ENCODE measurements at regions not wholly inside any gene's neighbourhood (a gene's known extent, or its start where the extent isn't known, plus 50 kb on each side); places are given as distances from the start of the nearest gene placed in this dataset.
"Not testable (repeated sequence)": the region's sequence is repeated elsewhere in the genome, so short reads cannot be mapped to it uniquely, and the experiment has no call there.

DNA sequence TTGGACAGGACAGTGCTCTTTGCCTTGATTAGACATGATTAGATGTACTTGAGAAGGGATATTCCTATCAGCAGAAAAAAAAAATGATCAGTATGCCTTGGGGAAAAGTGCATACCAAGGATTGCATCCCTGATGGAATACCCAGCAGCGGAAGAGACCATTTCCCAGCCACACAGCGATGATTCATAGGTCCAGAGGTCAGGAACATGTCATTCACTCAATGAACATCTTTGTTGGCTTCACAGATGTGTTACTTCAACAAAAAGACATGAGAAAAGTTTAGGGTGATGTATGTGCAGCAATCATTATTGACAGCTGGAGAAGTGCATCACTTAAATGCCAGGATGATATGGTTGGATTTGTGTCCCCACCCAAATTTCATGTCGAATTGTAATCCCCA, 293.5 kb downstream of the ZNF674 start:
- intact Hi-C loops (cut with DNase I): no loop called here
- DNase-seq (no peak), ATAC-seq (no peak)

DNA sequence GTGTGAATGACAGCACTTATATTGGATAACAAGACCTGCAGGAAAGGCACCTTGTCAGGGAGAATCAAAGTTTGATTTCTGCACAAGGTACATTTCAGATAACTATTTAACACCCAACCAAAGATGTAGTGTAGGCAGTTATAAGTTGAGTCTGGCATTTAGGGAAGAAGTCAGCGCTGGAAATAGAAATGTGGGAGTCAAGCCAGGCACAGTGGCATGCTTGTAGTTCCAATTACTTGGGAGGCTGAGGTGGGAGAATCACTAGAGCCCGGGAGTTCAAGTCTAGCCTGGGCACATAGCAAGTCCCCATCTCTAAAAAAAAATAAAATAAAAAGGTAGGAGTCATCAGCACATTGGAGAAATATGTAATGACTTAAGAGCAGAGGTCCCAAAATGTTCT, 295.1 kb downstream of the ZNF674 start:
- intact Hi-C loops (cut with DNase I): no loop called here
- ATAC-seq (no peak), DNase-seq (no peak)

DNA sequence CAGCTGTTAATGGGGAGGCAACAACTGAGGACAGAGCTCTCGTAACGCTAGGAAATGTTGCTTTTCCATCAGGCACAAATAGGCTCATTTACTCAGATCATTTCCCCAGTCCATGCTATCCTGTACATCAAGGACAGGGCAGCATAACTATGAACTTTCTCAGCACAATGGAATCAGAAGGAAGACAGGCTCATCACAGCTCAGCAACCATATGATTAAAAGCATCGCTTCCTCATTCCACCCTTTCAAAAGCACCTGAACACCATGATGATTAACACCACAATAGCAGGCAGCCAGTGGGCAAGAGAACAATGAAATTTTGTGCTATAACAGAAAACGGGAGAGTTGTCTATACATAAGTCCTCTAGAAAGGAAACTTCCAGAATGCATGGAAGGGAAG, 297.8 kb downstream of the ZNF674 start:
- ATAC-seq: no peak
- no peak for DNase-seq
- intact Hi-C loops (cut with DNase I): no loop called here

DNA sequence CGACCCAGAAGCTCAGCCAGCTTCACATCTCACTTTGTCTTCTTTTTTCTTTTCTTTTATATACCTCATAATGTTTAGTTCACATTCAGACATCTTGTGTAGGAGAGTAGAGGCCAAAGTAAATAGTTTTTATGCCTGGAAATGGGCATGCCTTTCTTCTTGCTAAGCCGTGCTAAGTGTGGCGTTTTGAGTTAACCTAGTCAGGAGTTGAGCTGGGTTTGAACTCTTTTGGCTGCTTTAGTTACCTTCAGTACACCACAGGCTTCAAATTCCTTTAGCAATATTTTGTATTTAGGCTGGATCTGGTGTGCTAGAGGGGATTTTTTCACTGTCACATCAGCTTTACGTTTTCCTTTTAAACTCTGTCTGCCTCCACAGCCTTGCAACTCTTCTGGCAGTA, 300.8 kb downstream of the ZNF674 start:
- intact Hi-C loops (cut with DNase I): no loop called here
- ATAC-seq (no peak), DNase-seq (no peak)

DNA sequence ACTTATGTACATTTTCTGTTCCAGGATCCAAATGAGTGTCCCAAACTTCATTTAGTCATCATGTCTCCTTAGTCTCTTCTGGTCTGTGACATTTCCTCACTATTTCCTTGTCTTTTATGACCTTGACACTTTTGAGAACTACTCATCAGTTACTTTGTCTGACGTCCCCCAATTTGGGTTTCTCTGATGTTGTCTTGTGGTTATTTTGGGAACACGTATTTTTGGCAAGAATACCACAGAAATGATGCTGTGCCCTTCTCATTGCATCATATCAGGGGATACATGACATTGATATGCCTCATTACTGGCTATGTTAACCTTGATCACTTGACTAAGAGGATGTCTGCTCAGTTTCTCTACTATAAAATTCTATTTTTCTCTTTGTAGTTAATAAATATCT, 308.8 kb downstream of the ZNF674 start:
- DNase-seq (no peak), ATAC-seq (no peak)
- intact Hi-C loops (cut with DNase I): no loop called here

DNA sequence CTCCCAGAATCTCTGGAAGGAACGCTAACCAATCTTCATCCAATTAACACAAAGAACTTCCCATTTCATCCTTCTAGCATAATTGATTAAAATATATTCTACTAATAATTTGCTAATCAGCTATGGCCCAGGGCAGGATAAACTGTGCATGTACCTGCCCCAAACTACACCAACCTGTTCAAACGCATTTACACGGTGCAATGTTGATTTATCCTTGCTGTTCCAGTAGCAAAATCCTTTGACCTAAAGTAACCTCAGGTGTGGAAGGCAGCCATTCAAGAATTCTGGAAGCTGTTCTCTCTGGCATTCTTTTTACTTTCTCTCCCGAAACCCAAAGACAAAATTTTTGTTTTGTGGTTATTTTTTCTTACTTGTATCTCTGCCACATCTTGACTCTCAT, 309.4 kb downstream of the ZNF674 start:
- intact Hi-C loops (cut with DNase I): no loop called here
- no peak for DNase-seq

DNA sequence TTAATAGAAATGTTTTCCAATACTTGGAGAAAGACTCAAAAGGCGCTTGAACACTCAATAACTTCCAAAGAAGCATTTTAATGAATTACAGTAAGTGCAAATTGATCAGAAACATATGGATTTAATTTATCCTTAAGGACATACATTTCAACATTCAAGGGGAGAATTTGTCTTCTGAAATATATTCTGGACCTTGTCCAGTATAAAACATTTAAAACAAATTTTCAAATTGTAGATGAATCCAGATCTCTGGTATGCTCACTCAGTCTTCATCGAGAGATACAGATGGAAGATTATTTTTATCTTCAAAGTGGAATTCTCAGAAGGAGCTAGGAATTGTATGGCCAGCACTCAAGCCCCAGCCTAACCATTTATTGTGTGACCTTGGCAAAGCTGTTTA, 310.4 kb downstream of the ZNF674 start:
- intact Hi-C loops (cut with DNase I): no loop called here
- no peak for ATAC-seq

More for the DNA sequence above, 309.4 kb downstream of the ZNF674 start:
- no peak for ATAC-seq

DNA sequence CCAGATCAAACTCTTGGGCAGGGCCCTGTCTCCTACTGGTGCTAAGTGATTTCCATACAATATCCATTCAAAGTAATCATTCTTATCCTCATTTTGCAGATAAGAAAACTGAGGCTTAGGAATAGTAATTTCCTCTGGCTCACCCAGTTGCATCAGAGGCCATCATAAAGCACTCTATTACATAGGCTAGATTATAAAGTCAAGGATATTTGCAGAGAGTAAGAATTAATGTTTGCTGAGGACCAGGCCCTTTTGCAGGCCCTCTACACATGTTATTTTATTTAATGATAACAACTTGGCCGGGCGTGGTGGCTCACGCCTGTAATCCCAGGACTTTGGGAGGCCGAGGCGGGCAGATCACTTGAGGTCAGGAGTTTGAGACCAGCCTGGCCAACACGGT, 316.8 kb downstream of the ZNF674 start:
- intact Hi-C loops (cut with DNase I): no loop called here
- ATAC-seq (no peak), DNase-seq (no peak)

More for the DNA sequence above, 310.4 kb downstream of the ZNF674 start:
- no peak for DNase-seq

DNA sequence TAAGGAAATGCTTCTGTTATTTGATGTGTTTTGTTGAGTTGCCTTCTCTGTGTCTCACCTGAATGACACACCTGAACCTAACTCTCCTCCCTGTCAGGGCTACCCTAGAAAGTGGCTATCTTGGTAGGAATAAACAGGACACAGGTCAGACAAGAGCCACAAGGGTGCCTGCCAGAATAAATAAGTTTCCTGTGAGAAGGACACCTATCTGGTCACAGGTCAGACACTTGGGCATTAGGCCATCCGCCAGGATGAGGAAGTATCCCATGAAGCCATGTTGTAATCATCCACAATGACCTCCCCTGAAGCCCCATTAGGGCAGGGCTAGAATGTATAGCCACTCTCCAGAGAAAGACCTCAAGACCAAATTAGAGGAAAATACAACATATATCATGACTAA, 318.8 kb downstream of the ZNF674 start:
- intact Hi-C loops (cut with DNase I): no loop called here
- ATAC-seq: no peak
- no peak for DNase-seq

DNA sequence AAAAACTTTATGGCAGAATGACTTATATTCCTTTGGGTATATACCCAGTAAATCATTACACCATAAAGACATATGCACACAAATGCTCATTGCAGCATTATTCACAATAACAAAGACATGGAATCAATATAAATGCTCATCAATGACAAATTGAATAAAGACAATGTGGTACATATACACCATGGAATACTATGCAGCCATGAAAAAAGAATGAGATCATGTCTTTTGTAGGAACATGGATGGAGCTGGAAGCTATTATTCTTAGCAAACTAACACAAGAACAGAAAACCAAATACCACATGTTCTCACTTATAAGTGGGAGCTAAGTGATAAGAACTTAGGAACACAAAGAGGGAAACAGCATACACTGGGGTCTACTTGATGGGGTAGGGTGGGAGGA, 321.7 kb downstream of the ZNF674 start:
- ATAC-seq; DNase-seq; intact Hi-C loops (cut with DNase I): not testable (repeated sequence)

DNA sequence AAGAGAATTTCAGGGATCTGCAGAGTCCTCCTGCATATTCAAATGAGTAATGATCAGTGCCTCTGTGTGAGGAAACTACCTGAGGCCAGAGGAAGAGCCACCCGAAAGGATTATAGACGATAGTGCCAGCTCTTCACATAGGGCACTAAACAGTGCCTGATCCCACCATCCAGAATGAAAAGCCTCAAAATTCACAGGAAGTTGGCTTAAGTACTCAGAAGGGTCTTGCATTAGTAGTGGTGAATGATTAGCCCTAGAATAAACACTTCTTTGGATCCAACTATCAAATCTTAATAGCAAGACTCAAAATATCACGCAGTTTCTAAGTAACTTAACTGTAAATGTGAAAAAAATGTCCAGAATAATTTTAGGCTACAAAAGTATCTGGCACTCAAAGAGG, 324.4 kb downstream of the ZNF674 start:
- no peak for DNase-seq
- intact Hi-C loops (cut with DNase I): no loop called here
- ATAC-seq: no peak

DNA sequence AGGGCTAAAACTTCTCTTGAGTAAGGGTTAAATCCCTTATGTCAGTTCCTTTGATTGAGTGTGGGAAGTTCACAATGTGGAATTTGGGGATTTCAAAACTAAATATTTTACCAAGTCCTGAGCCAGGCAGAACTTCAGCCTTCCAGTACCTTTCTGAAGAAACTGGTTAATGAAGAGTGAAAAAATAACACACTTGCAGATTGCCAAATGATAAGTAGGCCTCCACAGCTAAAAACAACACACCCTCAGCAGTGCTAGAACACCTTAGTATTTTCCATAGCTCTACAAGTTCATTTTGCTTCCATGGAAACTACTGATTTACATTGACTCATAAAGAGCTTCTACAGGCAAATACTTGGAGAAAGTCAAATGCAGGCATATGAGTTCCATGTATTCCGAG, 326.8 kb downstream of the ZNF674 start:
- DNase-seq (no peak), ATAC-seq (no peak)
- intact Hi-C loops (cut with DNase I): no loop called here

DNA sequence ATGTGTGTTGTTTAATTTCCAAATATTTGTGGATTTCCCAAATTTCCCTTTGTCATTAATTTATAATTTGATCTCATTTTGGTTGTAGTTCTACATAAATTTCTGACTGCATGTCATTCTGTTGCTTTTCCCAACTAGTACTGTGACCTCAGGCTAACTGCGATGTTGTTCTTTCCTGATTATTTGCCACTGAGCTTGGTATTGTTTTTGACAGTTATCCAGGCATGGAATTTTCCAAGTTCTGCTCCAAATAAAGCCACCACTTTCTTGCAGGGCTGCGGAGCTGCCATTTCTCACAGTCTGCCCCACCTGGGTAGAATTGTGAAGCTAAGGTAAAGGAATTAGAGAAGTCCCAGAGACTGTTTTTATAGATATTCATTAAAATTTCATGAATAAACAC, 328.8 kb downstream of the ZNF674 start:
- ATAC-seq (no peak), DNase-seq (no peak)
- intact Hi-C loops (cut with DNase I): no loop called here

DNA sequence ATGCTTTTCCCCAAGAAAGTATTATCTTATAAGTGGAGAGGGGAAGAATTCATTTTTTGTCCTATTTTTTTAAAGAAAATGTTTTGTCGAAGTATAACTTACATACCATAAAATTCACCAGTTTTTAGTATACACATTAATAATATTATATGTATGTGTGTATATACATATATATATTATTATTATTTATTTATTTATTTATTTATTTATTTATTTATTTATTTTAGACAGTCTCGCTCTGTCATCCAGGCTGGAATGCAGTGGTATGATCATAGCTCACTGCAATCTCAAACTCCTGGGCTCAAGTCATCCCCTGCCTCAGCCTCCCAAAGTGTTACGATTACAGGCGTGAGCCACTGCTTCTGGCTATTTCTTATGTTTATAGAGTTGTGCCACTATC, 334.1 kb downstream of the ZNF674 start:
- no peak for ATAC-seq
- intact Hi-C loops (cut with DNase I): no loop called here

DNA sequence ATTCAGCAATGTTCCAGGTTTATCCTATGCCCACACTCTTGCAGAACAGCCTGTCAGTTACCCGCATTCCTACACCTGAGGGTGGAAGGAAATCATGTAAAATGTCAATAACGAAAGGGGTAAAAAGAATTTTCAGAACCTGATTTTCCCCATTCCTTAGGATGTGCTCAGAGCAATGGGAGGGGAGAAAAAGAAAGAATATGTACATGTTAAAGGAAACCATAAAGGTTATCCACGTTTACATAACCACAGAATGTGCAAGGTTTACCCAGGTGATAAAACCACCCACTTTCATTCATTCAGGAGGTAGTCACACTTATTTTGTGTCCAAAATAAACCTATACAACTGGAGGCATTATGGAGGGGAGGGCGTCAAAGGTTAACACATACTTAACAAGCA, 335.5 kb downstream of the ZNF674 start:
- intact Hi-C loops (cut with DNase I): no loop called here
- DNase-seq: no peak
- ATAC-seq: no peak

More for the DNA sequence above, 334.1 kb downstream of the ZNF674 start:
- no peak for DNase-seq

DNA sequence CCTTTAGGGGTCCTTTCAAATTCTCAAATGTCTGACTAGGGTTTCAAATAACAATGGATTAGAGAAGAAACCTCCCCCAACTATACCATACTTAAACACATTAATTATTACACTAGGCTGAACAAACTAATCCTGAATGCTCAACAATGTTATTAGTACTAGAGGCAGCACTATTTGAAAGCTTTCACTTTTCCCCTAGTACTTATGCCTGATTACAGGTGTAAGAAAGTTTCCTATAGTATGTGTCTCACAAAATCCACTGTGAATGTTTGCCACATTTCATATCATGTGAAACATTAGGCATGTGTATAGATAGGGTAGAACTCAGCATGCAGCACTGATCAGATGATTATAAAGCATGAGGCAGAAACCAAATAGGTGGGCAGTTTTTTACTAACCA, 336.2 kb downstream of the ZNF674 start:
- ATAC-seq: no peak
- no peak for DNase-seq
- intact Hi-C loops (cut with DNase I): no loop called here

DNA sequence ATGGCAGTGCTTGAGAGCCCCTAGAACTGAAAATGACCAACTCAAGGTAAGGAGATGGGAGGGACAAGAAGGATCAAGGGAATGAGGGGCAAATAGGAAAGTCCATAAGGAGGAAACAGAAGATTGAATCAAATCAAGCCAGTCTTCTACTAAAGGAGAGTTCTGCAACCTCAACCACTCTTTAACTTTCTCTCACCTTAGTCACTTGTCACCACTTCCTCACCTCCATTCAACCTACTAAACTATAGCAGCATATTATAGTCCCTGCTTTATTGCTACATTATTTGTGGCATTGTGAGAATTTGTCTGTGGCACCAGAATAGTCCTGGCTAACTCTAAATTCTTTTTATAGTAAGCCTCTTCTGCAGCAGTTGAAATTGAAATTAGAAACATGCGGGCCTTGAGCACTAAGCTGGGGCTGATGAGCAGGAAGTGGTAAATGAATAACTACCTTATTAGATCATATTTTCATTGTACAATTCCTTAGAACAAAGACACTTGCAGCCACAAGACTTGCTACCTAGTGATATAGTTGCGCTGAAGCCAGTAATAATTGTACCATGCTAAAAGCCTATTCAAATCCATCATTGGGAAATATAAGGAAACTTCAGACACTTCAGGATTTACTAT, 336.9 kb downstream of the ZNF674 start:
- ATAC-seq: no peak
- no peak for DNase-seq
- intact Hi-C loops (cut with DNase I): no loop called here

DNA sequence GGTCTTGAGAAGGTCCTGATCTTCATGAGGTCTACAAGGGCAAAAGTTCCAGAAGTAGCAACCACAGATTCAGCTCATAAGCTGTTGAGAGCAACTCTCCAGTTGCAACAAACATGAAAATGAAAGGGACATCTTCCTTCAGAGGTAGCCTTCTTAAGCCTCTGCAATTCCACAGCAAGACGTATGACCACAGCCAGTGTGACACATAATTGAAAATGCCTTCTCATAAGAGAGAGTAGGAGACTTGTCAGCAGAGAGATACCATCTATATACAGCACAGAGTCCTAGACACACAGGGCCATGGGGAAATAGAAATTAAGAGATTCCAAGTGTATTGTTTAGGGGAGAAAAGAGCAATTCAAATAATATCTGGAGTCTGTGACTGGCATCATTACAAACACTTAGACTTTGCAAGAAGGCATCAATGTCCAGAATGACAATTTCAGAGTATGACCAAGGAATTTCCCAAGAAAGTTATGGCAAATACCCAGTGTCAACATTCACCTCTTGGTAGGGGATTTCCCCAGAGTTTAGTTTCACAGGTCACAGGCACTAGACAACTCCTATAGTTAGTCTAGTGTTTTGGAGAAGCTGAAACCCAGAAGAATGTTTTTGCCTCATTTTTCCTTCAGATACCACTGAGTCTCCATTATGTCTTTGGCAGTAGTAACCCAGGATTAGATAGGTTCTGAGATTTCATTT, 340.3 kb downstream of the ZNF674 start:
- no peak for ATAC-seq
- no peak for DNase-seq
- intact Hi-C loops (cut with DNase I): no loop called here

DNA sequence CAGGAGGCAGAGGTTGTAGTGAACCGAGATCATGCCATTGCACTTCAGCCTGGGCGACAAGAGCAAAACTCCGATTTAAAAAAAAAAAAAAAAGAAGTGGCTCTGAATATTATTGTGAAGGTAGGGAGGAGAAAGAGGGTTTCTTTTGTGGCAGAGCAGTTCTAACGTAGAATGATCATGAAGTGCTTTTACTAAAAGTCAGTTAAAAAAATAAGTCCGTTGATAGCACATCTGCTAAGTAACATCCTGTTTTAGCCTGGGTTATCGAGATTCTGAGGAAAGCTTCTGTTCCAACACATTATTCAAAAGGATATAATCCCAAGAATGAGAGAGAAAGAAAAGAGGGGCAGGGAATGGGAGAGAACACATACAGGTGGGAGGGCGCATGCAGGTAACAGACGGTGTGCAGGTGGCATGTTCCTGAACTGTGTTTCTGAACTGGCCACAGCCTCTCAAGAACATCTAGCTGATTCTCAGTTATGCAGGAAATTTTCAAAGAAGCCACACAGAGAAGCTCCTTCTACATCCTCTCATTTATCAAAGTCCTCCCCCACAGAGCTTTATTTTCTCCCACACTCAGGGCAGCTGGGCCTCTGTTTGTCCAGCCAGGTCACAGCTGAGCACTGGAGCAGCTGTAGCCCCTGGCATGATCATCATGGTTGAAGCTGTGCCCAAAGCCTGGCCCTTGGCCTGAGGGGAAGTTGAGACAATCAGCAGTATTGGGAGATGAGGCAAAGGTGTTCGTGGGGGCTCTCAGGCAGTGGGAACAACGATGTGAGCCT, 342.3 kb downstream of the ZNF674 start:
- intact Hi-C loops (cut with DNase I): no loop called here
- DNase-seq: no peak
- ATAC-seq: no peak

DNA sequence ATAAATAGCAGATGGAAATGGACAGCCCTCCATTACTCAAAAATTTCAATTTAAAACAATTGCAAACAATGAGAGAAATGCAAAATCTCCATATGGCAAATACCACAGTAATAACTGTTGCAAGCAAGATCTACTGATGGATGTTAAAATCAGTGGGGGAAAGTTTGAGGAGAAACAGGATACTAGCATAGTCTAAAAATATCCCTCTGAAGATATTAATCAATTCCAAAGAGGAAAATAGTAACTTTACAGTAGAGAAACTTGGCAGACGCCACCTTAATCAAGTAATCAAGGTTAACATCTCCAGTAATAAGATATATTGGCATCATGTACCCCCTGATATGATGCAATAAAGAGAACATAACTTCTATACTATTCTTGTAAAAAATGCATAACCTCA, 344.8 kb downstream of the ZNF674 start:
- intact Hi-C loops (cut with DNase I): no loop called here
- DNase-seq (no peak), ATAC-seq (no peak)

DNA sequence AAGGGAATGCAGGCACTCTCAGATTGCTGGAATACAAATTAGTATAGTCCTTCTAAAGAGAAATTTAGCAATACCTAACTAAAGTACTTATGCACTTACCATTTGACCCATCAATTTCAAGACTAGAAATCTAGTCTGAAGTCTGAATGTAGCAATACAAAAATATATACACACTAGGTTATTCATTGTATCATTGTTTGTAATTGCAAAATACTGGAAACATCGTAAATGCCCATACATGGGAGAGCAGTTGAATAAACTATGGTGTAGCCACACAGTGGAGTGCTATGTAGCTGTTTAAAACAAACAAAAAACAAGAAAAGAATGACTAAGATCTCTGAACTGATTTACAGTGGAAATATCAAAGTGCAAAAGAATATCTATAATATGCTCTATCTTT, 346.4 kb downstream of the ZNF674 start:
- intact Hi-C loops (cut with DNase I): no loop called here
- ATAC-seq: no peak

More for the DNA sequence above, 346.4 kb downstream of the ZNF674 start:
- no peak for DNase-seq

All from left cardiac atrium (tissue), 4 donors.